Naive thymus-derived CD4-positive, alpha-beta T cell (primary cell): ENCODE measurements at regions not wholly inside any gene's neighbourhood (a gene's known extent, or its start where the extent isn't known, plus 50 kb on each side); places are given as distances from the start of the nearest gene placed in this dataset.
"Not testable (repeated sequence)": the region's sequence is repeated elsewhere in the genome, so short reads cannot be mapped to it uniquely, and the experiment has no call there.

Experiments used
- ATAC-seq: fragments of 150-1000 bp; cut with Tn5 transposase; 2 replicates; pipeline ENCODE4 v1.10.0; 2021; ENCODE audit warnings: mild to moderate bottlenecking, moderate library complexity
- CTCF ChIA-PET: fragments of 350-600 bp; sonication (Branson Sonifier 250); formaldehyde crosslinking; loops from one replicate; lab custom pipeline; 2021; ENCODE audit warnings: antibody characterized with exemption; lab: Charles Lee
- POLR2A ChIA-PET: fragments of 350-600 bp; sonication (Branson Sonifier 250); formaldehyde crosslinking; loops from one replicate; lab custom pipeline; 2021; ENCODE audit warnings: antibody characterized with exemption, inconsistent platforms; lab: Charles Lee
- DNase-seq, 9 donors: peaks; one replicate each; pipeline versions ENCODE4 v3.0.0 to v3.0.0-alpha.2; 2020 to 2022; ENCODE audit warnings: mixed read lengths in 1 of 9
- H3K27ac ChIP-seq: one replicate; pipeline ENCODE4 v1.7.0; 2013; ENCODE audit warnings: mild to moderate bottlenecking, low read depth, low read length, moderate library complexity
- H3K27me3 ChIP-seq, 2 donors: one replicate each; pipeline ENCODE4 v1.7.0; 2013; ENCODE audit warnings: low read length in 2 of 2, mild to moderate bottlenecking in 2 of 2, moderate library complexity in 2 of 2; ENCODE audit not compliant: control insufficient read depth in 2 of 2, insufficient read depth in 2 of 2
- H3K36me3 ChIP-seq, 3 experiments: 1 replicate in 2 of 3; 2 replicates in 1 of 3; pipeline ENCODE4 v1.7.0; 2013; ENCODE audit warnings: low read length in 3 of 3, mild to moderate bottlenecking in 3 of 3, moderate library complexity in 1 of 3; ENCODE audit not compliant: insufficient read depth in 3 of 3, control insufficient read depth in 2 of 3
- H3K4me1 ChIP-seq, 2 donors: one replicate each; pipeline ENCODE4 v1.7.0; 2013; ENCODE audit warnings: low read length in 2 of 2, mild to moderate bottlenecking in 2 of 2, moderate library complexity in 1 of 2; ENCODE audit not compliant: control insufficient read depth in 2 of 2, insufficient read depth in 2 of 2
- H3K4me3 ChIP-seq: 2 replicates; pipeline ENCODE4 v1.7.0; 2013; ENCODE audit warnings: mild to moderate bottlenecking, low read length
- H3K9me3 ChIP-seq, 3 experiments: 1 replicate in 2 of 3; 2 replicates in 1 of 3; pipeline ENCODE4 v1.7.0; 2013; ENCODE audit warnings: low read length in 3 of 3; ENCODE audit not compliant: control insufficient read depth in 2 of 3
- H3K27ac Mint-ChIP-seq, 9 donors: one replicate each; pipeline ENCODE4 v1.8.0; 2020 to 2022; ENCODE audit warnings: mixed read lengths in 9 of 9, mild to moderate bottlenecking in 8 of 9, moderate library complexity in 5 of 9, inconsistent platforms in 2 of 9
- H3K27me3 Mint-ChIP-seq, 5 donors: one replicate each; pipeline ENCODE4 v1.8.0; 2021 to 2022; ENCODE audit warnings: mixed read lengths in 5 of 5, mild to moderate bottlenecking in 1 of 5
- H3K36me3 Mint-ChIP-seq, 5 donors: one replicate each; pipeline ENCODE4 v1.8.0; 2020 to 2022; ENCODE audit warnings: mixed read lengths in 5 of 5, mild to moderate bottlenecking in 3 of 5, inconsistent platforms in 1 of 5
- H3K4me1 Mint-ChIP-seq, 7 donors: one replicate each; pipeline ENCODE4 v1.8.0; 2020 to 2022; ENCODE audit warnings: mixed read lengths in 7 of 7, mild to moderate bottlenecking in 3 of 7, inconsistent platforms in 1 of 7
- H3K4me3 Mint-ChIP-seq, 10 donors: one replicate each; pipeline ENCODE4 v1.8.0; 2020 to 2022; ENCODE audit warnings: mild to moderate bottlenecking in 10 of 10, mixed read lengths in 10 of 10, moderate library complexity in 6 of 10, inconsistent platforms in 2 of 10
- H3K9me3 Mint-ChIP-seq, 11 donors: one replicate each; pipeline ENCODE4 v1.8.0; 2020 to 2022; ENCODE audit warnings: mixed read lengths in 11 of 11, mild to moderate bottlenecking in 4 of 11, inconsistent platforms in 1 of 11, moderate library complexity in 1 of 11
- intact Hi-C, 2 donors: fragments of 100-400 bp; cut with micrococcal nuclease; formaldehyde crosslinking; loops; one replicate each; pipeline ENCODE4 v1.15.1; 2023

GRCh38 chr16:34609435-34609834 is 1150.0 kb downstream of the TP53TG3F start:
- H3K4me1 ChIP-seq, H3K4me3 Mint-ChIP-seq, H3K9me3 ChIP-seq, H3K36me3 ChIP-seq, ATAC-seq, H3K27ac Mint-ChIP-seq, DNase-seq, CTCF ChIA-PET, H3K27me3 ChIP-seq, intact Hi-C loops, POLR2A ChIA-PET, H3K4me1 Mint-ChIP-seq, H3K27me3 Mint-ChIP-seq, H3K4me3 ChIP-seq, H3K27ac ChIP-seq: not testable (repeated sequence)
- Mint-ChIP-seq H3K9me3 (peaks cover 29 to 96% (median 67%) of the 10 kb centered on the region in 11 donors), H3K36me3 (peaks cover 7 to 73% (median 19%) of the 10 kb centered on the region in 5 donors)
